GM23338 (cell line): ENCODE measurements at regions not wholly inside any gene's neighbourhood (a gene's known extent, or its start where the extent isn't known, plus 50 kb on each side); places are given as distances from the start of the nearest gene placed in this dataset.

Source experiments
- ATAC-seq: fragments of 200-7000 bp; cut with Tn5 transposase; 3 replicates; pipeline ENCODE4 v1.9.1; 2020
- DNase-seq: peaks from one replicate; pipeline ENCODE4 v3.0.0-alpha.2; 2015; ENCODE audit warnings: low spot score
- H2AFZ ChIP-seq: fragments of 200-600 bp; sonication (generic); 2 replicates; pipeline ENCODE4 v1.8.0; 2016; ENCODE audit warnings: antibody characterized with exemption, mild to moderate bottlenecking, moderate library complexity
- H3F3A ChIP-seq: fragments of 200-600 bp; sonication (generic); replicated peaks from 2 replicates; pipeline ENCODE4 v1.8.0; 2017; ENCODE audit warnings: antibody characterized with exemption, mixed run types, low read depth
- H3K27ac ChIP-seq: fragments of 200-600 bp; sonication (generic); 2 replicates; pipeline ENCODE4 v1.6.1; 2016; ENCODE audit warnings: low read depth
- H3K27me3 ChIP-seq: fragments of 200-600 bp; sonication (generic); 2 replicates; pipeline ENCODE4 v1.8.0; 2016; ENCODE audit warnings: mild to moderate bottlenecking, mixed run types, moderate library complexity; ENCODE audit not compliant: insufficient read depth
- H3K36me3 ChIP-seq: fragments of 200-600 bp; sonication (generic); 2 replicates; pipeline ENCODE4 v1.8.0; 2016; ENCODE audit warnings: mild to moderate bottlenecking; ENCODE audit not compliant: insufficient read depth
- H3K4me1 ChIP-seq: fragments of 200-600 bp; sonication (generic); 2 replicates; pipeline ENCODE4 v1.8.0; 2016; ENCODE audit warnings: mild to moderate bottlenecking, moderate library complexity; ENCODE audit not compliant: insufficient read depth
- H3K4me2 ChIP-seq: fragments of 200-600 bp; sonication (generic); 2 replicates; pipeline ENCODE4 v1.7.1; 2017; ENCODE audit warnings: mixed run types
- H3K4me3 ChIP-seq: fragments of 200-600 bp; sonication (generic); 2 replicates; pipeline ENCODE4 v1.6.1; 2016; ENCODE audit warnings: mixed run types
- H3K79me2 ChIP-seq: fragments of 200-600 bp; sonication (generic); replicated peaks from 2 replicates; pipeline ENCODE4 v1.8.0; 2017; ENCODE audit warnings: mild to moderate bottlenecking; ENCODE audit not compliant: insufficient read depth
- H3K9me2 ChIP-seq: fragments of 200-600 bp; sonication (generic); 2 replicates; pipeline ENCODE4 v1.8.0; 2017; ENCODE audit not compliant: insufficient read depth
- H4K20me1 ChIP-seq: fragments of 200-600 bp; sonication (generic); replicated peaks from 2 replicates; pipeline ENCODE4 v1.8.0; 2017; ENCODE audit warnings: mild to moderate bottlenecking; ENCODE audit not compliant: insufficient read depth
- H3K27ac Mint-ChIP-seq: 2 replicates; pipeline ENCODE4 v1.8.0; 2020; ENCODE audit warnings: inconsistent platforms, mild to moderate bottlenecking, moderate library complexity, mixed read lengths
- H3K27me3 Mint-ChIP-seq: 3 replicates; pipeline ENCODE4 v1.8.0; 2022; ENCODE audit warnings: low read depth, mild to moderate bottlenecking, moderate library complexity, mixed read lengths, inconsistent platforms; ENCODE audit not compliant: insufficient read depth, poor library complexity
- H3K36me3 Mint-ChIP-seq: 3 replicates; pipeline ENCODE4 v1.8.0; 2021; ENCODE audit warnings: low read depth, mild to moderate bottlenecking, inconsistent platforms, moderate library complexity, mixed read lengths
- H3K4me1 Mint-ChIP-seq: 3 replicates; pipeline ENCODE4 v1.8.0; 2020; ENCODE audit warnings: mild to moderate bottlenecking, inconsistent platforms, mixed read lengths
- H3K4me3 Mint-ChIP-seq: 3 replicates; pipeline ENCODE4 v1.8.0; 2021; ENCODE audit warnings: moderate library complexity, mild to moderate bottlenecking, inconsistent platforms, mixed read lengths
- H3K9me3 Mint-ChIP-seq: 3 replicates; pipeline ENCODE4 v1.8.0; 2020; ENCODE audit warnings: moderate library complexity, mild to moderate bottlenecking, inconsistent platforms, mixed read lengths
- CREB1 ChIP-seq: fragments of 250-450 bp; sonication (Bioruptor Pico); IDR thresholded peaks from 2 replicates; pipeline ENCODE4 v1.5.0; 2020; ENCODE audit warnings: low read depth, mild to moderate bottlenecking, moderate library complexity
- CTCF ChIP-seq, 2 experiments: fragments of 200-600 bp in 1 of 2; sonication (generic) in 1 of 2; conservative IDR thresholded peaks; 2 replicates each; pipeline versions ENCODE4 v1.5.1 to v1.6.1; 2016 to 2017; ENCODE audit warnings: antibody characterized with exemption in 2 of 2, low read depth in 2 of 2, mild to moderate bottlenecking in 2 of 2, moderate library complexity in 1 of 2
- ETS1 ChIP-seq: IDR thresholded peaks from 2 replicates; pipeline ENCODE4 v1.6.1; 2016; ENCODE audit warnings: antibody characterized with exemption
- EZH2 ChIP-seq: fragments of 200-600 bp; sonication (generic); IDR thresholded peaks from one replicate; pipeline ENCODE4 v1.8.0; 2017; ENCODE audit warnings: antibody characterized with exemption, mild to moderate bottlenecking, low read depth; ENCODE audit not compliant: unreplicated experiment
- EZH2phosphoT487 ChIP-seq: fragments of 200-600 bp; sonication (generic); IDR thresholded peaks from one replicate; pipeline ENCODE4 v1.8.1; 2018; ENCODE audit warnings: antibody characterized with exemption; ENCODE audit not compliant: unreplicated experiment
- STAT1 ChIP-seq: IDR thresholded peaks from one replicate; pipeline ENCODE4 v1.6.1; 2016; ENCODE audit warnings: antibody characterized with exemption; ENCODE audit not compliant: unreplicated experiment
- ZNF114 ChIP-seq: fragments of 250-450 bp; sonication (Bioruptor Pico); IDR thresholded peaks from 2 replicates; pipeline ENCODE4 v1.5.0; 2020; ENCODE audit warnings: mild to moderate bottlenecking, moderate library complexity
- ZNF331 ChIP-seq: fragments of 250-450 bp; sonication (Bioruptor Pico); IDR thresholded peaks from 2 replicates; pipeline ENCODE4 v1.5.0; 2020; ENCODE audit warnings: low read depth, mild to moderate bottlenecking, moderate library complexity
- TF ChIP-seq, protein P1 (sequence below): fragments of 250-450 bp; sonication (Bioruptor Pico); IDR thresholded peaks from 2 replicates; pipeline ENCODE4 v1.5.0; 2020; ENCODE audit warnings: mild to moderate bottlenecking, moderate library complexity
- TF ChIP-seq, protein P2 (sequence below): IDR thresholded peaks from one replicate; pipeline ENCODE4 v1.6.1; 2018; ENCODE audit warnings: antibody characterized with exemption; ENCODE audit not compliant: unreplicated experiment

DNA sequence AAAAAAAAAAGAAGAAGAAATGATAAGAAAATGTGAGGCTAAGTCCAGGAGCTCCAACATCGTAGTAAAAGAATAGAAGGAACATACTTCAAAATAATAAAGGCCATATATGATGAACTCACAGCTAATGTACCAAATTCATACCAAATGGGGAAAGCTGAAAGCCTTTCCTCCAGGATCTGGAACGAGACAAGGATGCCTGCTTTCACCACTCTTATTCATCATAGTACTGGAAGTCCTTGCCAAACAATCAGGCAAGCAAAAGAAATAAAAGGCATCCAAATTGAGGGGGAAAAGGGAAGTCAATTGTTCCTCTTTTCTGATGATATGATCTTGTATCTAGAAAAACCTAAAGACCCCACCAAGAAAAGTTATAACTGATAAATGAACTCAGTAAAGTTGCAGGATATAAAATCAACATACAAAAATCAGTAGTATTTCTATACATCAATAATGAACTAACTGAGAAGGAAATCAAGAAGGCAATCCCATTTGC lies 170.6 kb downstream of the METTL4 start (continued):
- TF ChIP-seq, protein P1, sequence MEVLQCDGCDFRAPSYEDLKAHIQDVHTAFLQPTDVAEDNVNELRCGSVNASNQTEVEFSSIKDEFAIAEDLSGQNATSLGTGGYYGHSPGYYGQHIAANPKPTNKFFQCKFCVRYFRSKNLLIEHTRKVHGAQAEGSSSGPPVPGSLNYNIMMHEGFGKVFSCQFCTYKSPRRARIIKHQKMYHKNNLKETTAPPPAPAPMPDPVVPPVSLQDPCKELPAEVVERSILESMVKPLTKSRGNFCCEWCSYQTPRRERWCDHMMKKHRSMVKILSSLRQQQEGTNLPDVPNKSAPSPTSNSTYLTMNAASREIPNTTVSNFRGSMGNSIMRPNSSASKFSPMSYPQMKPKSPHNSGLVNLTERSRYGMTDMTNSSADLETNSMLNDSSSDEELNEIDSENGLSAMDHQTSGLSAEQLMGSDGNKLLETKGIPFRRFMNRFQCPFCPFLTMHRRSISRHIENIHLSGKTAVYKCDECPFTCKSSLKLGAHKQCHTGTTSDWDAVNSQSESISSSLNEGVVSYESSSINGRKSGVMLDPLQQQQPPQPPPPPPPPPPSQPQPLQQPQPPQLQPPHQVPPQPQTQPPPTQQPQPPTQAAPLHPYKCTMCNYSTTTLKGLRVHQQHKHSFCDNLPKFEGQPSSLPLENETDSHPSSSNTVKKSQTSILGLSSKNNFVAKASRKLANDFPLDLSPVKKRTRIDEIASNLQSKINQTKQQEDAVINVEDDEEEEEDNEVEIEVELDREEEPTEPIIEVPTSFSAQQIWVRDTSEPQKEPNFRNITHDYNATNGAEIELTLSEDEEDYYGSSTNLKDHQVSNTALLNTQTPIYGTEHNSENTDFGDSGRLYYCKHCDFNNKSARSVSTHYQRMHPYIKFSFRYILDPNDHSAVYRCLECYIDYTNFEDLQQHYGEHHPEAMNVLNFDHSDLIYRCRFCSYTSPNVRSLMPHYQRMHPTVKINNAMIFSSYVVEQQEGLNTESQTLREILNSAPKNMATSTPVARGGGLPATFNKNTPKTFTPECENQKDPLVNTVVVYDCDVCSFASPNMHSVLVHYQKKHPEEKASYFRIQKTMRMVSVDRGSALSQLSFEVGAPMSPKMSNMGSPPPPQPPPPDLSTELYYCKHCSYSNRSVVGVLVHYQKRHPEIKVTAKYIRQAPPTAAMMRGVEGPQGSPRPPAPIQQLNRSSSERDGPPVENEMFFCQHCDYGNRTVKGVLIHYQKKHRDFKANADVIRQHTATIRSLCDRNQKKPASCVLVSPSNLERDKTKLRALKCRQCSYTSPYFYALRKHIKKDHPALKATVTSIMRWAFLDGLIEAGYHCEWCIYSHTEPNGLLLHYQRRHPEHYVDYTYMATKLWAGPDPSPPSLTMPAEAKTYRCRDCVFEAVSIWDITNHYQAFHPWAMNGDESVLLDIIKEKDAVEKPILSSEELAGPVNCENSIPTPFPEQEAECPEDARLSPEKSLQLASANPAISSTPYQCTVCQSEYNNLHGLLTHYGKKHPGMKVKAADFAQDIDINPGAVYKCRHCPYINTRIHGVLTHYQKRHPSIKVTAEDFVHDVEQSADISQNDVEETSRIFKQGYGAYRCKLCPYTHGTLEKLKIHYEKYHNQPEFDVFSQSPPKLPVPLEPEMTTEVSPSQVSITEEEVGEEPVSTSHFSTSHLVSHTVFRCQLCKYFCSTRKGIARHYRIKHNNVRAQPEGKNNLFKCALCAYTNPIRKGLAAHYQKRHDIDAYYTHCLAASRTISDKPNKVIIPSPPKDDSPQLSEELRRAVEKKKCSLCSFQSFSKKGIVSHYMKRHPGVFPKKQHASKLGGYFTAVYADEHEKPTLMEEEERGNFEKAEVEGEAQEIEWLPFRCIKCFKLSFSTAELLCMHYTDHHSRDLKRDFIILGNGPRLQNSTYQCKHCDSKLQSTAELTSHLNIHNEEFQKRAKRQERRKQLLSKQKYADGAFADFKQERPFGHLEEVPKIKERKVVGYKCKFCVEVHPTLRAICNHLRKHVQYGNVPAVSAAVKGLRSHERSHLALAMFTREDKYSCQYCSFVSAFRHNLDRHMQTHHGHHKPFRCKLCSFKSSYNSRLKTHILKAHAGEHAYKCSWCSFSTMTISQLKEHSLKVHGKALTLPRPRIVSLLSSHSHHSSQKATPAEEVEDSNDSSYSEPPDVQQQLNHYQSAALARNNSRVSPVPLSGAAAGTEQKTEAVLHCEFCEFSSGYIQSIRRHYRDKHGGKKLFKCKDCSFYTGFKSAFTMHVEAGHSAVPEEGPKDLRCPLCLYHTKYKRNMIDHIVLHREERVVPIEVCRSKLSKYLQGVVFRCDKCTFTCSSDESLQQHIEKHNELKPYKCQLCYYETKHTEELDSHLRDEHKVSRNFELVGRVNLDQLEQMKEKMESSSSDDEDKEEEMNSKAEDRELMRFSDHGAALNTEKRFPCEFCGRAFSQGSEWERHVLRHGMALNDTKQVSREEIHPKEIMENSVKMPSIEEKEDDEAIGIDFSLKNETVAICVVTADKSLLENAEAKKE (CRISPR knock-in tag) = no peak
- TF ChIP-seq ZNF114 = no peak
- TF ChIP-seq STAT1 = no peak
- no peak for TF ChIP-seq EZH2phosphoT487
- TF ChIP-seq ETS1 = no peak

DNA sequence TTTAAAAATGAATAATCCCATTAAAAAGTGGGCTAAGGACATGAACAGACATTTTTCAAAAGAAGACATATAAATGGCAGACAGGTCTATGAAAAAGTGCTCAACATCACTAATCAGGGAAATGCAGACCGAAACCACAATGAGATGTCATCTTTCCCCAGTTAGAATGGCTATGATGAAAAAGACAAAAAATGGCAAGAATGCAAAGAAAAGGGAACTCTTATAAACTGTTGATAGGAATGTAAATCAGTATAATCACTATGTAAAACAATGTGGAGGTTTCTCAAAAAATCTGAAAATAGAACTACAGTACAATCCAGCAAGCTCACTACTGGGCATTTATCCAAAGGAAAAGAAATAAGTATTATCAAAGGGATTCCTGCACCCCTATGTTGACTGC lies 169.2 kb downstream of the METTL4 start:
- ATAC-seq = no peak
- H3K4me1 Mint-ChIP-seq = no peaks in the 10 kb centered on the region
- TF ChIP-seq EZH2 (no peak), ZNF331 (CRISPR knock-in tag) (no peak), STAT1 (no peak), ETS1 (no peak), CREB1 (CRISPR knock-in tag) (no peak), CTCF (conservative IDR thresholded peaks at IDR 0.05; ENCODE audit: low read depth in 2 of 2) (no peak)
- TF ChIP-seq, protein P2, sequence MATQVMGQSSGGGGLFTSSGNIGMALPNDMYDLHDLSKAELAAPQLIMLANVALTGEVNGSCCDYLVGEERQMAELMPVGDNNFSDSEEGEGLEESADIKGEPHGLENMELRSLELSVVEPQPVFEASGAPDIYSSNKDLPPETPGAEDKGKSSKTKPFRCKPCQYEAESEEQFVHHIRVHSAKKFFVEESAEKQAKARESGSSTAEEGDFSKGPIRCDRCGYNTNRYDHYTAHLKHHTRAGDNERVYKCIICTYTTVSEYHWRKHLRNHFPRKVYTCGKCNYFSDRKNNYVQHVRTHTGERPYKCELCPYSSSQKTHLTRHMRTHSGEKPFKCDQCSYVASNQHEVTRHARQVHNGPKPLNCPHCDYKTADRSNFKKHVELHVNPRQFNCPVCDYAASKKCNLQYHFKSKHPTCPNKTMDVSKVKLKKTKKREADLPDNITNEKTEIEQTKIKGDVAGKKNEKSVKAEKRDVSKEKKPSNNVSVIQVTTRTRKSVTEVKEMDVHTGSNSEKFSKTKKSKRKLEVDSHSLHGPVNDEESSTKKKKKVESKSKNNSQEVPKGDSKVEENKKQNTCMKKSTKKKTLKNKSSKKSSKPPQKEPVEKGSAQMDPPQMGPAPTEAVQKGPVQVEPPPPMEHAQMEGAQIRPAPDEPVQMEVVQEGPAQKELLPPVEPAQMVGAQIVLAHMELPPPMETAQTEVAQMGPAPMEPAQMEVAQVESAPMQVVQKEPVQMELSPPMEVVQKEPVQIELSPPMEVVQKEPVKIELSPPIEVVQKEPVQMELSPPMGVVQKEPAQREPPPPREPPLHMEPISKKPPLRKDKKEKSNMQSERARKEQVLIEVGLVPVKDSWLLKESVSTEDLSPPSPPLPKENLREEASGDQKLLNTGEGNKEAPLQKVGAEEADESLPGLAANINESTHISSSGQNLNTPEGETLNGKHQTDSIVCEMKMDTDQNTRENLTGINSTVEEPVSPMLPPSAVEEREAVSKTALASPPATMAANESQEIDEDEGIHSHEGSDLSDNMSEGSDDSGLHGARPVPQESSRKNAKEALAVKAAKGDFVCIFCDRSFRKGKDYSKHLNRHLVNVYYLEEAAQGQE = no peak

More for the DNA sequence above, 169.2 kb downstream of the METTL4 start:
- H3K36me3 ChIP-seq = no peaks in the 10 kb centered on the region
- no peak overlapping the region for H3K27ac ChIP-seq
- H3K4me2 ChIP-seq = no peak overlapping the region
- no peaks in the 10 kb centered on the region for H3K27me3 ChIP-seq
- no peaks in the 10 kb centered on the region for H3K4me1 ChIP-seq
- Mint-ChIP-seq H3K9me3 (no peaks in the 10 kb centered on the region; the same call in 2 of the 3 replicates), H3K27ac (no peak overlapping the region), H3K4me3 (no peak overlapping the region), H3K36me3 (no peaks in the 10 kb centered on the region), H3K27me3 (no peaks in the 10 kb centered on the region)
- H2AFZ ChIP-seq = no peak overlapping the region
- H3K9me2 ChIP-seq = no peaks in the 10 kb centered on the region
- no peak for DNase-seq
- H3K79me2 ChIP-seq = no peaks in the 10 kb centered on the region
- H3K4me3 ChIP-seq = no peak overlapping the region
- H3F3A ChIP-seq = no peaks in the 10 kb centered on the region
- no peaks in the 10 kb centered on the region for H4K20me1 ChIP-seq
